ENCODE measurements at regions not wholly inside any gene's neighbourhood (a gene's known extent, or its start where the extent isn't known, plus 50 kb on each side); places are given as distances from the start of the nearest gene placed in this dataset.

DNA sequence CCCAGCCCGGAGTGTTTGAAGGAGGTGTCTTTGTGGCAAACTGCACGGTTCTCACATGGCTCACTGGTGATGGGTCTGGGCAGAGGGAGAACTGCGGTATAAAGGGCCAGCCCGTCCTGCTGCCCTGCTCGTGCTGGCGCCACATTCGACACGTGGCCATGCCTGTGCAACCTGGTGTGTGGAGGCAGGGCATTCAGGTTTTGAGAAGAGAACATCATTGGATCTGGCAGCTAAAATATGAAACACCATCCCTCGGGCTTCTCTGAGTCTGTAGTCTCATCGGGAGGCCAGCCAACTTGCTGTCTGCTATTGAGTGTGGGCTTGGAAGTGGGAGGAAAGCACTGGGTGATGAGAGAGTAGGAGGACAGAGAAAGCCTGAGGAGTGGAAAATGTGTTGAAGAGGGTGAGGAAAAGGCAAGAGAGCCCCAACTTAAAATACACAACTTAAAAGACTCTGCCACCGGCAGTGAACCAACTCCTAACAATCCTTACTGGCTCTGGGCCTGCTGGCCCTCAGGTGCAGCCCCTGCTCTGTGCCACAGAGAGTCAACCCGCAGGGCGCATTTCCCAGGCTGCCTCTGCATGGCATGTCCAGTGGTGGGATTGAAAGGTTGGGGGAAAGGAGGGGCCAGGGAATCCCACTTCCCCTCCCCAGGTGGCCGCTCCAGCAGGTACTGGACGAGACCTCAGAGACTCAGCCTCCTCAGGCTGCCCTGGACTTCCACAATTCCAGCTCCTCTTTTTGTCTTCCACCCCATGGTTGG is 112.7 kb upstream of the DLX2 start:
- no peak overlapping the region for H3K4me3 ChIP-seq
- intact Hi-C loops (cut with DNase I) = no loop called here
- no peak for TF ChIP-seq CTCF (IDR thresholded peaks at IDR 0.05)
- no peak for DNase-seq
- no peak overlapping the region for H3K27ac ChIP-seq
- no peaks in the 10 kb centered on the region for H3K27me3 ChIP-seq
- no peak overlapping the region for H3K9ac ChIP-seq (ENCODE audit: low read depth in 2 of 2, low read length in 2 of 2)
- H3K4me1 ChIP-seq = no peaks in the 10 kb centered on the region
- H3K9me3 ChIP-seq = no peaks in the 10 kb centered on the region
- H3K36me3 ChIP-seq = no peaks in the 10 kb centered on the region

DNA sequence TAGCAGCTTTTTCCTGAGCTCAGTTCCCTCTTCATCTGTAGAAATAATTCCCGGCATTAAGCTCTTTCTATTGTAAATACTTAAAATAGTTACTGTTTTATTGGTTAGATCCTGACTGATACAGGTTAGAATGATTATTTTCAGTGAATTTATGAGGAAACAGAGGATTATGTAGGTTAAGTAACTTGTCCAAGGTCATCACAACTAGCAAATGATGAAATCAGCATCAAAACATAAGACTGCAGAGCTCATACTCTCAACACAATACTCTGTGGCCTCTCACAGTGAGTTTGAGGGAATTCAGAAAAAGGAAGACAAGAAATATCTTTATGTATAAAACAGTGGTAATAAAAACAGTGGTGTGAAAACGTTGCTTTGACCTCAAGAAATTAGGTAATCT is 113.2 kb upstream of the DLX2 start:
- DNase-seq = no peak
- TF ChIP-seq CTCF (IDR thresholded peaks at IDR 0.05) = no peak
- Histone ChIP-seq H3K9me3 (no peaks in the 10 kb centered on the region), H3K27me3 (no peaks in the 10 kb centered on the region), H3K27ac (no peak overlapping the region), H3K4me3 (no peak overlapping the region), H3K9ac (ENCODE audit: low read depth in 2 of 2, low read length in 2 of 2) (no peak overlapping the region), H3K4me1 (no peaks in the 10 kb centered on the region), H3K36me3 (no peaks in the 10 kb centered on the region)
- intact Hi-C loops (cut with DNase I) = no loop called here

DNA sequence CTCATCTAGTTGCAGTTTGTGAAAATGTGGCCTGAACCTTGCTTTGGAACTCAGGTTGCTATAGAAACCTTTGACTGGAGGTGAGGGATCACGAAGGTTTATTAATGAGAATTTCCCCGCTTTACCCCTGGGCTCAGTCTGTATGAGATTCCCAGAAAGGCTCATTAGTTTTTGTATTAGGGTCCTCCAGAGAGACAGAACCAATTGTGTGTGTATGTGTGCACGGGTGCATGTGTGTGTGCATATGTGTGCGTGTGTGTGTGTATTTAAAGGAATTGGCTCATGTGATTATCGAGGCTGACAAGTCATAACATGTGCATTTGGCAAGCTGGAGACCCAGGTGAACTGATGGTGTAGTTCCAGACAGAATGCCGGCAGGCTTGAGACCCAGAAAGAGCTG is 113.8 kb upstream of the DLX2 start:
- Histone ChIP-seq H3K36me3 (no peaks in the 10 kb centered on the region), H3K27me3 (no peaks in the 10 kb centered on the region), H3K4me1 (no peaks in the 10 kb centered on the region), H3K9me3 (no peaks in the 10 kb centered on the region), H3K4me3 (no peak overlapping the region), H3K9ac (ENCODE audit: low read depth in 2 of 2, low read length in 2 of 2) (no peak overlapping the region), H3K27ac (no peak overlapping the region)
- intact Hi-C loops (cut with DNase I) = no loop called here
- no peak for TF ChIP-seq CTCF (IDR thresholded peaks at IDR 0.05)
- DNase-seq = no peak

GRCh38 chr2:172219201-172219600 is 116.5 kb upstream of the DLX2 start:
- no peak overlapping the region for H3K27ac ChIP-seq
- no peak overlapping the region for H3K9ac ChIP-seq (ENCODE audit: low read depth in 2 of 2, low read length in 2 of 2)
- intact Hi-C loops (cut with DNase I) = no loop called here
- TF ChIP-seq CTCF (IDR thresholded peaks at IDR 0.05) = no peak
- no peak overlapping the region for H3K4me3 ChIP-seq
- no peaks in the 10 kb centered on the region for H3K4me1 ChIP-seq
- H3K36me3 ChIP-seq = no peaks in the 10 kb centered on the region
- no peaks in the 10 kb centered on the region for H3K27me3 ChIP-seq
- H3K9me3 ChIP-seq = no peaks in the 10 kb centered on the region
- no peak for DNase-seq

- intact Hi-C loops (cut with DNase I) = no loop called here
- Histone ChIP-seq H3K36me3 (no peaks in the 10 kb centered on the region), H3K9ac (ENCODE audit: low read depth in 2 of 2, low read length in 2 of 2) (no peak overlapping the region), H3K4me1 (no peaks in the 10 kb centered on the region), H3K27me3 (no peaks in the 10 kb centered on the region), H3K9me3 (no peaks in the 10 kb centered on the region), H3K27ac (no peak overlapping the region), H3K4me3 (no peak overlapping the region)
- TF ChIP-seq CTCF (IDR thresholded peaks at IDR 0.05) = no peak
- no peak for DNase-seq
Measured at GRCh38 chr2:172220121-172220520, 117.4 kb upstream of the DLX2 start.
